CD4-positive, alpha-beta T cell treated with Interleukin-4 for 1 hour (primary cell): ENCODE measurements at regions not wholly inside any gene's neighbourhood (a gene's known extent, or its start where the extent isn't known, plus 50 kb on each side); places are given as distances from the start of the nearest gene placed in this dataset.
"Not testable (repeated sequence)": the region's sequence is repeated elsewhere in the genome, so short reads cannot be mapped to it uniquely, and the experiment has no call there.

Experiments used
- DNase-seq, 2 donors: peaks; one replicate each; pipeline ENCODE4 v3.0.0-alpha.2; 2020 to 2022

DNA sequence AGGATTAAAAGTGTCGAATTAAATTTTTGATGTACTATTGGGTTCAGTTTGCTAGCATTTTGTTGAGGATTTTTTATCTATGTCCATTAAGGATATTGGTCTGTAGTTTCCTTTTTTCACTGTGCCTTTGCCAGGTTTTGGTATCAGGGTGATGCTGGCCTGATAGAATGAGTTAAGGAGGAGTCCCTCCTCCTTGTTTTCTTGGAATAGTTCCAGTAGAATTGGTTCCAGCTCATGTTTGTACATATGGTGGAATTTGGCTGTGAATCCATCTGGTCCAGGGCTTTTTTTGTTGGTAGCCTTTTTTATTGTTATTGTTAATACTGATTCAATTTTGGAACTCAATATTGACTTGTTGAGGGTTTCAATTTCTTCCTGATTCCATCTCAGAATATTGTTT is 141.8 kb downstream of the SIM1 start:
- DNase-seq = no peak

DNA sequence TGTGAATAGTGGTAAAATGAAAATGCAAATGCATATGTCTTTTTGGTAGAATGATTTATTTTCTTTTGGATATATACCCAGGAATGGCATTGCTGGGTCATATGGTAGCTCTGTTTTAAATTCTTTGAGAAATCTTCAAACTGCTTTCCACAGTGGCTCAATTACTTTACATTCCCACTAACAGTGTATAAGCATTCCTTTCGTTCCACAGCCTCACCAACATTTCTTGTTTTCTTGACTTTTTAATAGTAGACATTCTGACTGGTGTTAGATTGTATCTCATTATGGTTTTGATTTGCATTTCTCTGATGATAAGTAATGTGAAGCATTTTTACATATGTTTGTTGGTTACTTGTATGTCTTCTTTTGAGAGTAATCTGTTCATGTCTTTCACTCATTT is 144.0 kb downstream of the SIM1 start:
- DNase-seq = no peak

DNA sequence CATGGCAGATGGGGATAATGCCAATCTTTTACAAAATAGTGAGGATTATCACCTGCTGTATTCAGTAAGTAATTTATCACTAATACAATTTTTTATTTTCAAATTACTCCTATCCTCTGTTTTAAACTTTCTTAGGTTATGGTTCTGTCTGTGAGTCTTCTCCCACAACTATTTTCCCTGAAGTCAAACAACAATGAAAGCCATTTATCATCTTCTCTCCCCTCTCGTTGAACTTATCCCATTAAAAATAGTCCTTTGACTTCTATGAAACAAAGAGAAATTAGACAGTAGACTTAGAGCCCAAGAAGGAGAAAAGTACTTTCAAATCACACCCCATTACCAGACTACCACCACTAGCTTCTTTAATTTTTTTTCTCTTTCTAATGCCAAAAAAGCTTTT is 147.7 kb downstream of the SIM1 start:
- DNase-seq = no peak

DNA sequence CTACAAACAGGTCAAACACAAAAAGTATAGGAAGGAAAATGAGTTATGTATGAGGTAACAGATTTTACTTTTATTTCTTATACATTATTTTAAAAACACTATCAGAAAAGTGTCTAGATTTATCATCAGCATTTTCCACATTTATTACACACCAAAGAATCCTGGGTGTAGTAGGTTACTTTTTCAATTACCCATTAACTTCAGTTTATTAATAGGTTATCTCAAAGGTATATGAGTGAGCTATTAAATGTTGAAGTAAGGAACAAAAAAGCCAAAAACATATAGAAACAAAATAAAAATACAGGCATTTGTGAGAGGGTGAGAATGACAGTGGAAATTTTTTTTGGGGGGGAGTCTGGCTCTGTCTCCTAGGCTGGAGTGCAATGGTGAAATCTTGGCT is 150.5 kb downstream of the SIM1 start:
- DNase-seq = no peak

DNA sequence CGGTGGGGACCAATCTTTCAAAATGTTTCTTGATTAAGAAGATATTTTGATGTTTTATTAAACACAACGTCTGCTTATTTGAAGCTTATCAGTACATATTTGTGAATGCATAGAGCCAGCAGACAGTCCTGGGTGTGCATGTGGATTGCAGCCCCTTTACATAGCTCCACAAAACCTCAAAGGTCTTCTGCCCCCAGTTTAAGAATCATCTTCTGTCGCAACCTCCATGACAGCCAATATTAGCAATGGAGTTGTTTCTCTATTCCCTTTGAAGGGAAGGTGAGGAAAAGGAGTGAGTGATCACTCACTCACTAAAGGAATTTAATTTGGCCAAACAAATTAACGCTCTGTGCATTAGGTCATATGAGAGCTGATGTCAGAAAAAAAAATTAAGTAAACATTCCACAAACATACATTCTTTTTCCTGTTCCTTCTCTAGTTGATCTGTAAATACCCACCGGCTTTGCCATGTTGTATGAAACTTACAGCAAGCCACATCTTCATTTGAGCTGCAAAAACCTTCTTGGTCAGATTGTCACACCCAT is 152.9 kb downstream of the SIM1 start:
- no peak for DNase-seq

DNA sequence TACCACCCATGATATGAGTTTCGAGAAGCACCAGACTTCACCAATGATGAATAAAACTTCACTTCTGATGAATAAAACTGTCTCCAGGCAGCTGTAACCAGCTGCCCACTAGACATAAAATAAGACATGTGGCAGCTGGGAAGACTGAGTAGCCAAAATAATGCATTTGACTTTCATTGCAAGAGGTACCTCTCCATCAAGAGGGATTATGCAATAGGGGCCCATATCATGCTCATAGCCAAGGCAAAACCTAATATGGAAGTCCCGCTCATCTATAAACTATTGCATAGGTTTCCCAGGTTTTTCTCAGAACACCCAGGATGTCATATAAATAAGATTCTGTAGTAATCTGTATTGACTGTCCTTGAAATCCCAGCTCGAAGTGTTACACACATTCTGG is 155.5 kb downstream of the SIM1 start:
- no peak for DNase-seq

DNA sequence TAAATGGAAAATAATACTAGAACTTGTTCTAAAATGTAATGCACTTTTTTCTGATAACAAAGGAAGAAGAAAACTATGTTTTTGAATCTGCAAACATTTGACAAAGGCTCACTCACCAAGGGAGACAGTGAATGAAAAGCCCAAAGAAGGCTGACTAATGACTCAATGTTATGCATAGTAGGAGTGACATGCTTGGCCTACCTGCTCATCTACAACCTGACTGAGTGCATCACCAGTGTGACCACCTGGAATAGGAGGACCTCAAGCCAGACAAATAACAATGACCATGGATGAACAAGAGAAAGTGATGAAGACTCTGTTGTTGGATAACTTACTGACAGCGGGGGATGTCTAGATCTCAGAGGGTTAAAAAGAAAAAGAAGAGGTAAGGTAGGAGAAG is 157.2 kb downstream of the SIM1 start:
- no peak for DNase-seq

DNA sequence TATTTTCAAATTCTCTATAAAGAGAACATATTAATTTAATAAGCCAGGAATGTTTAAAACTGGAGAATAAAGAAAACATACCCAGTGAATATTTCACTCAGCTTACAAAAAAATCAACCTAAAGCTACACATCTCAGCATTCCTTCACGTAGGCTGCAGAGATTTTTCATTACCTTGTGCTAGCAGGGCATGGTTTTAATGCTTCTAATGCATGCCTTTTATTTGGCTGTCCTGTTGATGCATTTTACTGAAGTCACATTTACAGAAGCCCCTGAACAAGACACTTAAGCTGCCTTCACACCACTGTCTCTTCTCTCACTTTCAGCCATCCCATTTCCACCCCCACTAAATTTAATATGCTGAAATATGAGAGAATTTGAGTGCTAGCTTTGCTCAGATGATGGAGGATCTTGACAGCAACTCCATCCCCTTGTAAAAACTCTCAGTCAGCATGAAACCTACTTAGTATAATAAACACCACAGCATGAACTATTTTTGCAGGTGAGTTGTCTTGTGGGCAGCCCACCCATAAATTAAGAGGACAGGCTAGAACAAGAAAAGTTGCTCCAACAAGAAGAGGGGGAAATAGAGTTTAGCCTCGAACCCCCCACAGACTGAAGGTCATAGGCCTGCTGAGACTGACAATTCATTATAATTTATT is 159.4 kb downstream of the SIM1 start:
- DNase-seq = no peak

DNA sequence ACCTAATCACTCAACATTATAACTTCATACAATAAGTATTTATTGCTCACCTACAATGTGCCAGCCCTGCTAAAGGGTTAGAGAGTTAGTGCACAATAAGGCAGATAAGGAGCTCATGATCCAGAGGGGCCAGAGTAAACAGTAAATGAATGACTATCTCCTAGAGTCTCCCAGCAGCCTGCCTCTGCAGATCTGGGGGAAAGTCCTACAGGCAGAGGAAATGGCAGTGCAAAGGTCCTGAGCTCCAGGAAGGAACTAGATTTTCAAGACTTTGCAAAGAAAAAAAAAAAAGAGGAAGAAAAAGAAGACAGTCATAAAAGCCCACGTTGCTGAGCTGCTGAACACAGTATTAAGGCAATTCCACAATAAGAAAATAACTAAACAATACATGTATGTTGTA is 160.1 kb downstream of the SIM1 start:
- no peak for DNase-seq

DNA sequence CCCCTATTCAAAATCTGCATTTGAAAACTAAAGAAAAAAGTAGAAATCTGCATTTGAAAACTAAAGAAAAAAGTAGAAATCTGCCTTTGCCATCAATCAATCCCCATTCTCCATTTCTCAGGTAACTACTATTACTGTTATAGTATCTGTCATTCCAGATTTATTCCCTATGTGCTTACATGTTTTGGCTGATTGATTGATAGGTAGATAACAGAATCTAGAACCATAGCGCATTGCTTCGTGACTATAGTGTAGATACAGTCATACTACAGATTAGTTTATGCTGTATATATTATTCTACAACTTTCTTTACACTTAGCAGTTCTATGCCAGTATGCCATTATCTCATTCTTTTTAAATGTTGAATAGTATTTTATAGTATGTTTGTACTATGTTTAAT is 163.0 kb downstream of the SIM1 start:
- no peak for DNase-seq

DNA sequence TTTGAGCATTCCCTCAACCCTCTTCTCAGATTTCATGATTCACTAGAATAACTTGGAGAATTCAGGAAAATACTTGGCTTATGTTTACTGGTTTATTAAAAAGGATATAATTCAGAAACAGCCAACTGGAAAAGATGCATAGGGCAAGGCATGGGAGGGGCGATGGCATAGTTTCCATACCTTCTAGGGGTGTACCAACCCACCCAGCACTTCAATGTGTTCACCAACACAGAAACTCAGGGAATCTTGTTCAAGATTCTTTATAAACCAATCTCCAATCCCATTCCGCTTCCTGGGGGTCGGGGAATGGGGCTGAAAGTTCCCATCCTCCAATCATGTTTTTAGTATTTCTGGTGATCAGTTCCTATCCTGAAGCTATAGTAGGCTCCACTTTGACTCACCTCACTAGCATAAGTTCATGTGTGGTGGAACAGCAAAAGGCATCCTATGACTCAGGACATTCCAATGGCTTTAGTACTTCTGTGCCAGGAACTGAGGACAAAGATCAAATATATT is 164.4 kb downstream of the SIM1 start:
- no peak for DNase-seq

DNA sequence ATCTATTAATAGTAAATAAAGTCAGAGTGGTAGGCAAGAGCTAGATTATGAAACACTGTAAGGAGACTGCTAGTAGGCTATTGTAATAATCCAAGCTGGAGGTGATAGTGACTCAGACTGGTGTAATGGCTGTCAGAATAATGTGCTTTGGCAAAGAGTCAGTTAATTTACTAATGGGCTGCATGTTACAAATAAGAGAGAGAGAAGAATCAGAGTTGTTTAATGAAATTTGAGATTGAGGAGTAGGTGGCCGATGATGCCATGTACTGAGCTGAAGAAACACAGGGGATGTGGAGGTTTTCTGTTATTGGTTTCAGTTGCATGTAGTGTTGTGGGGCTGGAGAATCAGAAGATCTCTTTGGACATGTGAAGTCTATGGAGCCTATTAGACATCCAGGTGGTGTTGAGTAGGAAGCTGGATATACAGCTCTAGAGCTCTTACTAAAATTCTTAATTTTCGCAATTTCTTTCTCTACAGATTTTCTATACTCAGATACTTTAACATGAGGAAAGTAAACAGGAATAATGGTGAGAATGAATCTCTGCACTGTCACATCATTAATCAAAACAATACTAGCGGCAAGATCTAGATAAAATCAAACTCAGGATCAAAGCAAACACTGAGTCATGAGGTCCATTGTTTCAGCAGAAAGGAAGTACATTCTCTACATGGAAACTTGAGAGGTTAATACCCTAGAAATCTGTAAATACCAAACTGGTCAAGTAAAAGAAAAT is 167.7 kb downstream of the SIM1 start:
- no peak for DNase-seq

DNA sequence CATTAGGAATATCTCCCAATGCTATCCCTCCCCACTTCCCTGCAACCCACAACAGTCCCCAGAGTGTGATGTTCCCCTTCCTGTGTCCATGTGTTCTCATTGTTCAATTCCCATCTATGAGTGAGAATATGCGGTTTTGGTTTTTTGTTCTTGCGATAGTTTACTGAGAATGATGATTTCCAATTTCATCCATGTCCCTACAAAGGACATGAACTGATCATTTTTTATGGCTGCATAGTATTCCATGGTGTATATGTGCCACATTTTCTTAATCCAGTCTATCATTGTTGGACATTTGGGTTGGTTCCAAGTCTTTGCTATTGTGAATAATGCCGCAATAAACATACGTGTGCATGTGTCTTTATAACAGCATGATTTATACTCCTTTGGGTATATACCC is 169.5 kb downstream of the SIM1 start:
- not testable (repeated sequence) for DNase-seq

DNA sequence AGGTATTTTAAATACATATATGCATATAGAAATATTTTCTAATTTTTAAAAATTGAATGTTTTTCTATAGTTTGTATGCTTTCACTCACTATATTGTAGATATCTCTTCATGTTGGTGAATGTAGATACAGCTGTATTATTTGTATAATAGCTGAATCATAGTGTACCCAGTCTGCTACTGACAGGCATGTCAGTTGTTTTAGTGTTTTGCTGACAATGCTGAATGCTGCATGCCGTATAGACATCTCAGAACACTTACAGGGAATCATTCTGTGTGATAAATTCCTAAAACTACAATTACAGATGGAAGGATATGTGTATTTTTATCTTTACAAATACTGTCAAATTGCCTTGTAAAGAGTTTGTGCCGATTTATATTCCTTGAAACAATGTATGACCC is 175.4 kb downstream of the SIM1 start:
- no peak for DNase-seq

DNA sequence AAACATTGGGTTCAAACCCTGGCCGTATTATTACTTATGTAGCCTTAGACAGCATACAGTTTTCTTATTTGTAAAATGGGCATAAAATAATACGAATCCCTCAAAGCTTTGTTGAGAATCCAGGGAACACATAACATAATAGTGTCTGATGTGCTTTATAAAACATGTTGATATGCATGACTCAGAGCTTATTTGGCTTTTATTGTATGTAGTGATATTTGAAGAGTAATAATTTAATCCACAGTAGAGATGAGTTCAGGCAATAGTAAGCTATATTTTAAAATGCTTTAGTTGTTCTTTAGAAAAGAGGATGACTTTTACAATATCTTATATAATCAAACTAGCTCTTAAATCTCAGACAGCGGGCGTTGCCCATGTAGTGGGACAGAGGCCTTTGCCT is 176.4 kb downstream of the SIM1 start:
- DNase-seq = no peak

DNA sequence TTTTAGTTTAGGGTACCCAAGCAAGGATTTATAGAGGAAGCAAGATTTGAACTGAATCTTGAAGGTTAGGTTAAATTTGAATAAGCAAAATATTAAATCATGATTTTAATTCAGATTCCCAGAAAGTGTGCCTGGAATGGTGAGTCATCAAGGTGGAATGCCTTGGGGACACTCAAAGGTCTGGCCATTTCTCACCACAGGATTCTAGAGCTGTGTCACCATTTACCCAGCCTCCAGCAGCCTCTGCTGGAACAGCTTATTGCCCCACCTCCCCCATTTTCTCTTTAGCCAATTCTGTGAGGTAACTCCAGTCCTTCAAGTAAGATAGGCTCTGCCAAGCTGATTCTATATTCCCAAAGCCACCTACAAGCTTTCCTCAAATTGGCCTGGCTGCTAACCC is 181.4 kb downstream of the SIM1 start:
- no peak for DNase-seq

DNA sequence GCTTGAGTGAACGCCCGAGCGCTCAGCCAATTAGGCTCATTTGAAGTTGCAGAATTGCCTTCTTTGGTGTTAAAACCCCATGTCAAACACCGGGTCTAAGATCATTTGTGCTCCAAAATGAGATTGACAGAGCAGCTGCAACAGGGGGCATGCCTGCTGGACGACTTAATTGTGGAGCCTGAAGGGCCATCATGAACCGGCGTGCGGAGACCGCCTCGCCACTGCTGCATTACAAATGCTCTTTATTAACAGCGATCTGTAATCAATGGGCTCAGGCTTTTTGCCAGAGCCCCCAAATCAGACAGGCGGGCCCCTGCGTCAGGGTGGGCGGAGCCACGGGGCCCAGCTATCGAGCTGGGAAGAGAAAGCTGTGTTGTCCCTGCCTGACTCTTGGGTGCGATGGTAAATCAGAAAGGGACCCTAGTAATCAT is 183.2 kb downstream of the SIM1 start:
- no peak for DNase-seq

DNA sequence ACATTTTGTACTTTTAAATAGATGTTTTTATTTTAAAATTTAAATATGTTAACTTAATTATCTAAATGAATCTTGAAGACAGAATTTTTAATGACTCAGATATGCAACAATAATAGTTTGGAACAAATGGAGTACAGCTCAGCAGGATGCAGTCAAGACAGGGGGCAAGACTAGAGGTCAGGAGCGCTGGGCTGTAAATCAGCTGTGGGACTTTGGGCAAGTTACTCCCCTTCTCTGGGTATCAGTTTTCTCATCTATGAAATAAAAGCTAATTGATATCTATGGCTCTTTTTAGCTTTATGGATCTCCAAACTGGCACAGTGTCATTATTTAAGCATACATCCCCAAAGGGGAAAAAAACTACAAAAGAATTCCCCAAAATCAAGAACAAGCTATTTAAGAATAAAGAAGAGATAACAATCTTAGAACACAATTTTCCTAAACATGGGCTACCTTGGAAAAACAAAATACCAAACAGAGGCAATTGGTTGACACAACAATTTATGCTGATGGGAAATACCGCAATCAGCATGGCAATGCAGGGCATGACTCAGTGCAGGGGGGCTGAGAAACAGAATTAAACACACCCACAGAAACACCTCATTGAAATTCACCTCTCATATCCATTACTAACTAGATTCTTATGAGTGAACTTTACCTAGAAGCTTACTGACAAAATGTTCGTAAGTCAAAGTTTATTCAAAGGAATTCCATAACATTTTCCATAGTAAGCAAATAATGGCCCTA is 188.2 kb downstream of the SIM1 start:
- DNase-seq = no peak

DNA sequence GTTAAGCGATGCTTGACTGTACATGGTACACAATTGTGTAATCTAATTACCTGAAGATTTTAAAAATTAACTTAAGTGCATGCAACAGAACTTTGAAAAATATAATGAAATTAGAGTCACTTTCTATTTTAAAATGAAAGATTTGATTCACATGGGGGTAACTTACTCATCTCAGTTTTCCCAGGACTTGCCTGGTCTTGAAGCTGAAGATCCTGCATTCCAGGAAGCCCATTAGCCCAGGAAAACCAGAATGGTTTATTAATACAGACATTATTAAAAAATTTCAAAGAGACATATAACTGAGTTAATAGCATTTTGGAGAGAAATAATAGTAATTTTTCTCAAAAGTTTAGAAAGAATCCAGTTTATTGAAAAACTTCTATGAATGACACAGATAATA is 190.6 kb downstream of the SIM1 start:
- DNase-seq = no peak

DNA sequence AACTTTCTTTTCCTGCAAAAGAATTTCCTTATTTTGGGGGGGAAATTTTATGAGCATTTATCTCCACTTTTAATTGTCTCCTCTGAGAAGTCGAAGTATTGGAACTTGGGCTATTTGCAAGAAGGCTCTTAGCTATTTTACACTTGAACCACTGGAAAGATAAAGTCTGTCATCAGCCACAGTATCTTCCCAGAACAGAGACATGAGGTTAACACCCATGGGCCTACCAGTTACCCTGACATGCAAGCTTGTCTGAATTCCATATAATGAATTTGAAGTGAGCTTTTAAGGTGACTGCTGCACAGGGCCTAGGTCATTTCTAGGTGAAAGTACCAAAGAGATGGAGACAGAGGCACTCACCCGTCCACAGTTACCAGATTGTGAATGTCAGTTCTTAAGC is 193.1 kb downstream of the SIM1 start:
- DNase-seq = no peak

DNA sequence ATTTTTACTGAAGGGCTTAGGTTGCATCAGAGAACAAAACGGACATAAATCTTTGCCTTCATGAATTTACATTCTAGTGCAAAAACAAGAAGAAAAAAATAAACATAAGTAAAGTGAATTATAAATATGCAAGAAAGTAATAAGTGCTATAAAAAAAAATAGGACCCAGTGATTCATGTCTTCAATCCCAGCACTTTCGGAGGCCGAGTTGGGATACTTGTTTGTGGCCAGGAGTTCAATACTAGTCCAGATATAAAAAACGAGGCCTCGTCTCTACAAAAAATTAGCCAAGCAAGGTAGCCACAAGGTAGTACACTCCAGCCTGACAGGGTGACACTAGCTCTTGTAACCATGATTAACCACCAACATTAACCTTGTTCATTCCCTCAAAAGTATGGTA is 193.5 kb downstream of the SIM1 start:
- DNase-seq = no peak

DNA sequence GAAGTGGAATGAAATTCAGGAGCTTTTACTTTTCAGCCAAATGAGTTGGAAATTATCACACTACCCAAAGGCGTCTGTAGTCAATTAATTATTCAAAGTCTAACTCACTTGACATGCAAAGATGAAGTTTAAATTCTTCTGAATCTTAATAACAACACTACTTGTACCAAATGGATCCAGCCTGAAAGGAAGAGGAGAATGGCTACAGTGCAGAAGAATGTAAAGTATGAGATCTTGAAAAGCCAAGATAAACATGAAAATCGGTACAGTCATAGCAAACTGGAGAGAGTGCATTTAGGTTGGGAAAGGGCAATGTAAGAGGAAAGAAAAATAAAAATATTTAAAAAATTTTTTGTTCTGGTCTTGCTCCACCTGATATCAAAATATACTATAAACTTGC is 195.5 kb downstream of the SIM1 start:
- no peak for DNase-seq

DNA sequence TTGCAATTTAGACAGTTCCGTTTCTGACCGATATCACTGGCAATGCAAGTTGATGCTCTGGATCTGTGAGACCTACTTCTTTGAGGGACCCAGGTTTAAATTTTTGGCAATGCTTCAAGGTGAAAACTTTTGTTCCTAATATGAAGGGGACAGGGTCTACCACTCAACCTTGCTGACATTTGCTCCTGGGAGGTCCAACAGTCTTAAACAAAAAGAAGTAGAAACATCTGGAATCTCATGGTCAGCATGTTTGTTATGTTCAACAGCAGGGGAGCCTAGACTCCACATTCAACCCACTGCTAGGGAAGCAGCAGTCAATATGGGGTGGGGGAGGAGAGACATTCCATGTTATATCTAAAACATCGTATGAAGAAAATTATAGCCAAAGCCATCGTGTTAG is 196.4 kb downstream of the SIM1 start:
- no peak for DNase-seq

DNA sequence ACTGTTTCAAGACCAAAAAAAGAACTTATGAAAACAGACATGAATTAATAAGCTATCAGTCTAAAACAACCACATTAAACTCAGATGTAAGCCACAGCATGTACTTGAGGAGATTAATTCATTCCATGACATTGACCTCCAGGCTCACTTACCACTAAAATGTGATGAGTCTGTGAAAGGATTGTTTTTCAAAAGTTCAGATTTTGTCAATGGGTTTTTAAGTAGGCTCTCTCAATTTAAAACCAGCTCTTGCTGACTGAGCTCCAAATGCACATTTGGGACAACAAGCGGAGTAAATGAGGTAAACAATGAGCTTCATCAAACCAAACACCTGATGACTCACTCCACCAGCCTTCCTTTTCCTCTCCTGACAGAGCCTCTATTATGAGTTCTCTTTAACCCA is 197.0 kb downstream of the SIM1 start:
- DNase-seq = no peak
